Loucy (cell line): ENCODE measurements at regions not wholly inside any gene's neighbourhood (a gene's known extent, or its start where the extent isn't known, plus 50 kb on each side); places are given as distances from the start of the nearest gene placed in this dataset.

Experiments
- H2AFZ ChIP-seq: fragments of 200-600 bp; sonication (generic); 2 replicates; pipeline ENCODE4 v1.6.0; 2016; ENCODE audit warnings: antibody characterized with exemption, mild to moderate bottlenecking, low read length, moderate library complexity
- H3F3A ChIP-seq: fragments of 200-600 bp; 2 replicates; pipeline ENCODE4 v1.6.0; 2016; ENCODE audit warnings: antibody characterized with exemption, low read depth, mild to moderate bottlenecking
- H3K27me3 ChIP-seq: fragments of 200-600 bp; sonication (generic); 2 replicates; pipeline ENCODE4 v1.6.1; 2014; ENCODE audit warnings: low read length, mild to moderate bottlenecking; ENCODE audit not compliant: insufficient read depth, poor library complexity, severe bottlenecking
- H3K36me3 ChIP-seq: fragments of 200-600 bp; sonication (generic); 2 replicates; pipeline ENCODE4 v1.6.1; 2016; ENCODE audit warnings: low read length; ENCODE audit not compliant: insufficient read depth
- H3K4me1 ChIP-seq: fragments of 200-600 bp; sonication (generic); 2 replicates; pipeline ENCODE4 v1.5.1; 2014; ENCODE audit warnings: low read length, mild to moderate bottlenecking; ENCODE audit not compliant: insufficient read depth, poor library complexity, severe bottlenecking
- H3K4me2 ChIP-seq: fragments of 200-600 bp; sonication (generic); 2 replicates; pipeline ENCODE4 v1.6.0; 2014; ENCODE audit warnings: antibody characterized with exemption, low read length, low read depth, mild to moderate bottlenecking; ENCODE audit not compliant: poor library complexity, severe bottlenecking
- H3K4me3 ChIP-seq: fragments of 200-600 bp; sonication (generic); 2 replicates; pipeline ENCODE4 v1.5.1; 2014; ENCODE audit warnings: low read length, mild to moderate bottlenecking, mixed read lengths; ENCODE audit not compliant: poor library complexity, severe bottlenecking
- H3K79me2 ChIP-seq: fragments of 200-600 bp; sonication (generic); 2 replicates; pipeline ENCODE4 v1.6.1; 2014; ENCODE audit warnings: low read length; ENCODE audit not compliant: insufficient read depth
- H3K9ac ChIP-seq: fragments of 200-600 bp; sonication (generic); 2 replicates; pipeline ENCODE4 v1.6.0; 2014; ENCODE audit warnings: mild to moderate bottlenecking, low read depth, low read length, moderate library complexity; ENCODE audit not compliant: poor library complexity, severe bottlenecking
- H3K9me2 ChIP-seq: fragments of 200-600 bp; sonication (generic); replicated peaks from 2 replicates; pipeline ENCODE4 v1.6.1; 2016; ENCODE audit warnings: low read depth, low read length, mixed read lengths
- H3K9me3 ChIP-seq: fragments of 200-600 bp; sonication (generic); 2 replicates; pipeline ENCODE4 v1.6.1; 2014; ENCODE audit warnings: mild to moderate bottlenecking, antibody characterized with exemption, low read length, low read depth; ENCODE audit not compliant: insufficient read depth
- H4K20me1 ChIP-seq: fragments of 200-600 bp; sonication (generic); 2 replicates; pipeline ENCODE4 v1.6.0; 2014; ENCODE audit warnings: antibody characterized with exemption, low read length, mild to moderate bottlenecking; ENCODE audit not compliant: insufficient read depth, poor library complexity, severe bottlenecking
- EZH2phosphoT487 ChIP-seq: fragments of 200-600 bp; IDR thresholded peaks from 2 replicates; pipeline ENCODE4 v1.6.1; 2018; ENCODE audit warnings: antibody characterized with exemption, mild to moderate bottlenecking, moderate library complexity, borderline replicate concordance
- TF ChIP-seq, protein P1 (sequence below): fragments of 200-600 bp; sonication (generic); conservative IDR thresholded peaks from 2 replicates; pipeline ENCODE4 v1.5.1; 2014; ENCODE audit warnings: mild to moderate bottlenecking, antibody characterized with exemption, low read length

- H3K27me3 ChIP-seq: no peaks in the 10 kb centered on the region
Observed at GRCh38 chr4:10305816-10306215, 151.4 kb downstream of the ZNF518B start.

DNA sequence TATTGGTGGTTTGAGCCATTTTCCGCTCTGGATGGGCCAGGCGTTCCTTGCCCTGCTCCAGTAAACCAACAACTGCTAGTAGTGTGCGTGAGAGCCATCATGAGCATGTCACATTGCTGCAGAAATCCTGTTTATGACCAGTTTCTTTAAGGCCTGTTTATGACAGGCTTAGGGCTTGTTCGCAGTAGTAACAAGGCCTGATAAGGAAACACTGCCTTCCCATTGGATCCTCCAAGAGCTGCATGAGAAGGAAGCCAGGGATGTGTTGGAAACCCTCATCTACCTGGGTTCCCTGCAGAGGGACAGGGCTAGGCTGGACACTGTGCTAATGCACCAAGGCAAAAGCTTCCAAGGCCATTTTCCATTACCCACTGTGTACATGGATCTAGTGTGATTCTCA, 153.9 kb downstream of the ZNF518B start:
- Histone ChIP-seq H3K4me3 (no peak overlapping the region), H3K9me3 (no peaks in the 10 kb centered on the region), H3K4me2 (no peak overlapping the region), H2AFZ (no peak overlapping the region), H3K4me1 (no peaks in the 10 kb centered on the region), H3F3A (no peaks in the 10 kb centered on the region), H4K20me1 (no peaks in the 10 kb centered on the region), H3K9ac (no peak overlapping the region), H3K36me3 (no peaks in the 10 kb centered on the region), H3K9me2 (no peaks in the 10 kb centered on the region), H3K79me2 (no peaks in the 10 kb centered on the region), H3K27me3 (no peaks in the 10 kb centered on the region)
- no peak for TF ChIP-seq EZH2phosphoT487
- TF ChIP-seq, protein P1, sequence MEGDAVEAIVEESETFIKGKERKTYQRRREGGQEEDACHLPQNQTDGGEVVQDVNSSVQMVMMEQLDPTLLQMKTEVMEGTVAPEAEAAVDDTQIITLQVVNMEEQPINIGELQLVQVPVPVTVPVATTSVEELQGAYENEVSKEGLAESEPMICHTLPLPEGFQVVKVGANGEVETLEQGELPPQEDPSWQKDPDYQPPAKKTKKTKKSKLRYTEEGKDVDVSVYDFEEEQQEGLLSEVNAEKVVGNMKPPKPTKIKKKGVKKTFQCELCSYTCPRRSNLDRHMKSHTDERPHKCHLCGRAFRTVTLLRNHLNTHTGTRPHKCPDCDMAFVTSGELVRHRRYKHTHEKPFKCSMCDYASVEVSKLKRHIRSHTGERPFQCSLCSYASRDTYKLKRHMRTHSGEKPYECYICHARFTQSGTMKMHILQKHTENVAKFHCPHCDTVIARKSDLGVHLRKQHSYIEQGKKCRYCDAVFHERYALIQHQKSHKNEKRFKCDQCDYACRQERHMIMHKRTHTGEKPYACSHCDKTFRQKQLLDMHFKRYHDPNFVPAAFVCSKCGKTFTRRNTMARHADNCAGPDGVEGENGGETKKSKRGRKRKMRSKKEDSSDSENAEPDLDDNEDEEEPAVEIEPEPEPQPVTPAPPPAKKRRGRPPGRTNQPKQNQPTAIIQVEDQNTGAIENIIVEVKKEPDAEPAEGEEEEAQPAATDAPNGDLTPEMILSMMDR: no peak

More at GRCh38 chr4:10305816-10306215, 151.4 kb downstream of the ZNF518B start:
- H3K4me2 ChIP-seq: no peak overlapping the region
- no peaks in the 10 kb centered on the region for H3K36me3 ChIP-seq
- H3K4me3 ChIP-seq: no peak overlapping the region
- H2AFZ ChIP-seq: no peak overlapping the region
- H3K9ac ChIP-seq: no peak overlapping the region
- no peaks in the 10 kb centered on the region for H3F3A ChIP-seq
- H3K9me2 ChIP-seq: no peaks in the 10 kb centered on the region
- H3K4me1 ChIP-seq: no peaks in the 10 kb centered on the region
- H3K79me2 ChIP-seq: no peaks in the 10 kb centered on the region
- no peaks in the 10 kb centered on the region for H4K20me1 ChIP-seq
- H3K9me3 ChIP-seq: no peaks in the 10 kb centered on the region
- no peak for TF ChIP-seq EZH2phosphoT487
- TF ChIP-seq, protein P1: no peak

DNA sequence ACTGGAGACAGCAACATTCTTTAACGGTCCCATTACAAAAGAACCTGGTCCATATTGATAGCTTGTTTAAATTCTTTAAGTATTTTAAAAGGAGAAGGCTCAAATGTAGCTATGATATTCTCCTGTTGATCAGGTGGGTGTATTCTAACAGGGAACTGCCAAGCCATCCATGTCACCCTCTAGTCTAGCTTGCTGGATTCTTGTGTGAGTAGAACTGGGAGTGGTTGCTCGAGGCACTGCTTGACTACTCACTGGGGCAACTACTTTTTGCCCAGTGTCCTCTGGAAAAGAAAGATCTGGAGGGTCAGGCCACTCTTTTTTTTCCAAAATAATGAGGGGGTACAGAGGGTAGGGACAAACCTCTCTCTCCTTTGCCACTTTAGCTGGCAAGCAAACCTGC, 155.1 kb downstream of the ZNF518B start:
- no peak overlapping the region for H3K4me3 ChIP-seq
- H3K4me1 ChIP-seq: no peaks in the 10 kb centered on the region
- no peaks in the 10 kb centered on the region for H3K9me2 ChIP-seq
- H2AFZ ChIP-seq: no peak overlapping the region
- no peaks in the 10 kb centered on the region for H3K9me3 ChIP-seq
- TF ChIP-seq EZH2phosphoT487: no peak
- TF ChIP-seq, protein P1: no peak
- H3K27me3 ChIP-seq: no peaks in the 10 kb centered on the region
- no peaks in the 10 kb centered on the region for H4K20me1 ChIP-seq
- no peaks in the 10 kb centered on the region for H3K36me3 ChIP-seq
- no peaks in the 10 kb centered on the region for H3F3A ChIP-seq
- no peak overlapping the region for H3K4me2 ChIP-seq
- H3K79me2 ChIP-seq: no peaks in the 10 kb centered on the region
- H3K9ac ChIP-seq: no peak overlapping the region
